HG03432 (cell line): ENCODE measurements at regions not wholly inside any gene's neighbourhood (a gene's known extent, or its start where the extent isn't known, plus 50 kb on each side); places are given as distances from the start of the nearest gene placed in this dataset.

Experiments used
- ATAC-seq: cut with Tn5 transposase; IDR thresholded peaks from one replicate; pipeline ENCODE4 v1.9.1; 2021; ENCODE audit warnings: mild to moderate bottlenecking, moderate library complexity; ENCODE audit not compliant: unreplicated experiment

DNA sequence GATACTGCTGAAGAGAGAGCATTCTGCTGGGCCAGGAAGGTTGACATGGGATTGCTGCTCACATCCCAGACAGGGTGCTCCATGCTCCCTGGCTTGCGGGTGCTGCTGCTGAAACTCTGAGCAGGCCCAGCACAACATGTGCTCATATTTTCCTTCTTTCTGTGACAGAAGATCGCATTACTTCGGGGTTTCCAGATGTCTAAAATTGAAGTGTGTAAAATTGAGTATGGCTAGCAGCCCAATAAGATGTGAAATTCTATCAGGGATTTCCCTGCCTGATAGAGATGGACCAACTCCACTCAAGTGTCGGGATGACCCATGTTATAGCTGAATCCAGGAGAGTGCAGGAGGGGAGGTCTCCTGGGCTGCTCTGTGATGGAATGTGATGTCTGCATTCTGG is 55.6 kb upstream of the KL start:
- no peak for ATAC-seq

DNA sequence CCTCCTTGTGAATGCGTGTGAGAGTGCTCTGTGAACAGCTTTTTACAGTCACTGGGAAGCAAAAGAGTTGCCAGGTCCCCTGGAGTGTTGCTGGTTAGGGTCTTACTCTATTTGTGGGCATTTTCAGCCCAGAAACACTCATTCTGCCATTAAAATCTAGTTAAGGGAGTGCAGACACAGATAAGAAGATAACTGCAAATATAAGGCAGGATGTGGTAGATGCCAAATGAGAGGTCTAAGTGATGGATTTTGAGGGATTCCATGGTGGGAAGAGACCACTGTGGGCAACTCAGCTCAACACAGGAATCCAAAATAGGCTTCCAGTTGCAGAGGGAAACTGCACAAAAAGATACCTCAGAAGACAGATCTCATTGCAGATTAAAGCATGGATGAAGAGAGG is 54.5 kb upstream of the KL start:
- ATAC-seq: no peak

DNA sequence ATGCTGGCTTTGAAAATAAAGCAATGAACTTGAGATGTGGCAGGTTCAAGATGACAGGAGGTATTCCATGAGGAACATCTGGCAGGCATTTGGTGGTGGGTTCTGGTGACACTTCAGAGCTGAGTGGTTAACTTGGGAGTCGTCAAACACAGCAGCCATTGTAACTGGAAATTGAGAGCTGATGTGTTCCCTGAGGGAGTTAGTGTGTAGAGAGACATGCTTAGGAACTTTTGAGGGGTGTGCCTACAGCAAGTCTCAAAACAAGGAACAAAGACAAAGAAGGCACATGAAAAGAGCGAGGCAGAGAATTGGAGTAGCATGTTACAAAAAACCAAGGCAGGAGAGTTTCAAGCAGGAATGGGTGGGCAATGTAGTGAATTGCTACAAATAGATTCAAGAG is 53.9 kb upstream of the KL start:
- no peak for ATAC-seq

DNA sequence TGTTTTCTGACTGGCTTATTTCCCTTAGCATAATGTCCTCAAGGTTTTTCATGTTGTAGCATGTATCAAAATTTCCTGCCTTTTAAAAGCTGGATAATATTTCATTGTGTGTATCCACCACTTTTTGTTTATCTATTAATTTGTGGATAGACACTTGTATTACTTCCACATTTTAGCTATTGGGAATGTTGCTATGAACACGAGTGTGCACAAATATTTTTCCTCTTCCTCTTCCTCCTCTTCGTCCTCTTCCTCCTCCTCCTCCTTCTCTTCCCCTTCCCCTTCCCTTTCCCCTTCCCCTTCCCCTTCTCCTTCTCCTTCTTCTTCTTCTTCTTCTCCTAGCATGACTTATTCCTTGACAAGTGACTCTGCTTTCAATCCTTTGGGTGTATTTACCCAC is 51.2 kb upstream of the KL start:
- ATAC-seq: no peak
